ENCODE measurements at regions not wholly inside any gene's neighbourhood (a gene's known extent, or its start where the extent isn't known, plus 50 kb on each side); places are given as distances from the start of the nearest gene placed in this dataset.

- no peak for TF ChIP-seq CTCF (IDR thresholded peaks at IDR 0.05; ENCODE audit: control insufficient read depth, insufficient read depth, low read depth, low read length, missing control alignments)
- H3K4me3 ChIP-seq (ENCODE audit: control insufficient read depth, low read depth, low read length): no peak overlapping the region
- no peak for DNase-seq (ENCODE audit: low read depth)
These were observed 448.9 kb downstream of the MED10 start for GRCh38 chr5:5929291-5930020.

DNA sequence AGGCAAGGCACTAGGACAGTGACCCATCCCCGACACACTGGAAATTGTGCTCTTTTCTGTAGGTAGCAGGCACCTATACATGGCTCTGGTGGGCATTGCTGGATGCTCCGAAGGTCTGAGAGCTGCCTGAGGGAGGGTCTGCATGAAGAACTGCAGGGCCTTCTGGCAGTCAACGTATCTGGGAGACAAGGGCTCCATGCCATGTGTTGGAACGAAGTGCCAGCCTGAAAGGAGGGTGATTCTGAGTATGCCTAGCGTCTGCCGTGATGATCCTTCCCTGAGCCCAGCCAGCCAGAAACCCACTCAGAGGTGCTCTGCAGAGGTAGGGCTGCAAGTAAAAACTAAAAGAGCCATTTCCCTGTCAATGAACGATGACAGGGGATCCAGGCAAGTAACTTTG, 453.2 kb downstream of the MED10 start:
- H3K4me3 ChIP-seq (ENCODE audit: control insufficient read depth, low read depth, low read length): no peak overlapping the region
- no peak for TF ChIP-seq CTCF (IDR thresholded peaks at IDR 0.05; ENCODE audit: control insufficient read depth, insufficient read depth, low read depth, low read length, missing control alignments)
- DNase-seq (ENCODE audit: low read depth): no peak

- no peak for TF ChIP-seq CTCF (IDR thresholded peaks at IDR 0.05; ENCODE audit: control insufficient read depth, insufficient read depth, low read depth, low read length, missing control alignments)
- H3K4me3 ChIP-seq (ENCODE audit: control insufficient read depth, low read depth, low read length): no peak overlapping the region
- DNase-seq (ENCODE audit: low read depth): no peak
These were observed 458.9 kb downstream of the MED10 start for GRCh38 chr5:5919411-5919810.

DNA sequence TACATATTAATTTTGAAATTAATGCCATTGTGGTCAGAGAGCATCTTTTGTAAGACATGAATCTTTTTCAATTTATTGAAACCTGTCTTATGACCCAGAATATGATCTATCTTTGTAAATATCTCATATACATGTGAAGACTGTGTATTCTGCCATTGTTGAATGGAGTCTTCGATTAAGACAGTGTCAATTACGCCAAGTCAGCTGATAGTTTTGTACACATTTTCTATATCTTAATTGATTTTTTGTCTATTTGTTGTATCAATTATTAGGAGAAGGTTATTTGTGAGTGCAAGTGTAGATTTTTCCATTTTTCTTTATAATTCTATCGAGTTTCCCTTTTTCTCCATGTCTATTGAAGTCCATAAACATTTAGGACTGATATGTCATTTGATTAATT, 471.6 kb downstream of the MED10 start:
- H3K4me3 ChIP-seq (ENCODE audit: control insufficient read depth, low read depth, low read length): no peak overlapping the region
- TF ChIP-seq CTCF (IDR thresholded peaks at IDR 0.05; ENCODE audit: control insufficient read depth, insufficient read depth, low read depth, low read length, missing control alignments): no peak
- no peak for DNase-seq (ENCODE audit: low read depth)

DNA sequence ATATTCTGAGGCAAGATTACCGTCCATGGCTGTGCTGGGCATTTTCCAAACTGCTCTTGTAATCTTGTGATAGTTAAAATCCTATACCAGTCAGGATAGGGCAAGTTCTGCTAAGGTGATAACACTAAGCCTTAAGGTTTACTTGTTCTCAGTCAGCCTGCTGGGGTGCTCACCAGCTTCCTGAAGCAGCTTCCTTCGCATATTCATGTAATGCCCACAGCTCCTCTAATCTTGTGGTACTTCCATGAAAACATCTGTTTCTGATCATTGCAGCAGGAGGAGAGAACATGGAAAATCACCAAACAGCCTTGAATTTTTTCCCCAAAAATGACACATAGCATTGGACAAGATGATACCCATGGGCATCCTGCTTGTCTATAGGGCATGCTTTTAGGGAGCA, 473.2 kb downstream of the MED10 start:
- no peak for DNase-seq (ENCODE audit: low read depth)
- H3K4me3 ChIP-seq (ENCODE audit: control insufficient read depth, low read depth, low read length): no peak overlapping the region
- TF ChIP-seq CTCF (IDR thresholded peaks at IDR 0.05; ENCODE audit: control insufficient read depth, insufficient read depth, low read depth, low read length, missing control alignments): no peak

GRCh38 chr5:5904113-5904512, 474.2 kb downstream of the MED10 start:
- no peak for TF ChIP-seq CTCF (IDR thresholded peaks at IDR 0.05; ENCODE audit: control insufficient read depth, insufficient read depth, low read depth, low read length, missing control alignments)
- DNase-seq (ENCODE audit: low read depth): no peak
- H3K4me3 ChIP-seq (ENCODE audit: control insufficient read depth, low read depth, low read length): no peak overlapping the region

Data from AG09309 (cell line).